ENCODE measurements at regions not wholly inside any gene's neighbourhood (a gene's known extent, or its start where the extent isn't known, plus 50 kb on each side); places are given as distances from the start of the nearest gene placed in this dataset.

- WGBS: 96% methylated on average over 3 of the region's 3 CpGs
- no peak overlapping the region for H3K27ac ChIP-seq (ENCODE audit: low read depth in 1 of 2, low read length in 1 of 2)
- H3K4me1 ChIP-seq (ENCODE audit: control insufficient read depth in 2 of 2, insufficient read depth in 2 of 2, low read length in 2 of 2): no peaks in the 10 kb centered on the region
- H3K9me3 ChIP-seq (ENCODE audit: control insufficient read depth in 2 of 2, insufficient read depth in 1 of 2, low read length in 1 of 2): no peaks in the 10 kb centered on the region
- no peak overlapping the region for H3K4me3 ChIP-seq (ENCODE audit: low read length in 2 of 2)
- no peaks in the 10 kb centered on the region for H3K27me3 ChIP-seq (ENCODE audit: control insufficient read depth in 2 of 2, insufficient read depth in 1 of 2, low read length in 1 of 2)
- no peak for DNase-seq (ENCODE audit: low read depth in 6 of 9, low spot score in 9 of 9)
- no peaks in the 10 kb centered on the region for H3K36me3 ChIP-seq (ENCODE audit: control insufficient read depth in 2 of 2, insufficient read depth in 2 of 2, low read length in 1 of 2)
Measured at GRCh38 chr9:32837551-32838058, 54.3 kb downstream of the TMEM215 start.

GRCh38 chr9:32839013-32839885, 55.9 kb downstream of the TMEM215 start:
- Histone ChIP-seq H3K27me3 (ENCODE audit: control insufficient read depth in 2 of 2, insufficient read depth in 1 of 2, low read length in 1 of 2) (no peaks in the 10 kb centered on the region), H3K4me3 (ENCODE audit: low read length in 2 of 2) (no peak overlapping the region), H3K27ac (ENCODE audit: low read depth in 1 of 2, low read length in 1 of 2) (no peak overlapping the region), H3K4me1 (ENCODE audit: control insufficient read depth in 2 of 2, insufficient read depth in 2 of 2, low read length in 2 of 2) (no peaks in the 10 kb centered on the region), H3K9me3 (ENCODE audit: control insufficient read depth in 2 of 2, insufficient read depth in 1 of 2, low read length in 1 of 2) (no peaks in the 10 kb centered on the region), H3K36me3 (ENCODE audit: control insufficient read depth in 2 of 2, insufficient read depth in 2 of 2, low read length in 1 of 2) (no peaks in the 10 kb centered on the region)
- 89% methylated on average over 7 of the region's 7 CpGs for WGBS
- DNase-seq (ENCODE audit: low read depth in 6 of 9, low spot score in 9 of 9): no peak

GRCh38 chr9:32841314-32841713, 58.0 kb downstream of the TMEM215 start:
- no peak for DNase-seq (ENCODE audit: low read depth in 6 of 9, low spot score in 9 of 9)
- no peak overlapping the region for H3K4me3 ChIP-seq (ENCODE audit: low read length in 2 of 2)
- H3K4me1 ChIP-seq (ENCODE audit: control insufficient read depth in 2 of 2, insufficient read depth in 2 of 2, low read length in 2 of 2): no peaks in the 10 kb centered on the region
- H3K9me3 ChIP-seq (ENCODE audit: control insufficient read depth in 2 of 2, insufficient read depth in 1 of 2, low read length in 1 of 2): no peaks in the 10 kb centered on the region
- H3K27ac ChIP-seq (ENCODE audit: low read depth in 1 of 2, low read length in 1 of 2): no peak overlapping the region
- no peaks in the 10 kb centered on the region for H3K27me3 ChIP-seq (ENCODE audit: control insufficient read depth in 2 of 2, insufficient read depth in 1 of 2, low read length in 1 of 2)
- WGBS: 81% methylated on average over 2 of the region's 2 CpGs
- no peaks in the 10 kb centered on the region for H3K36me3 ChIP-seq (ENCODE audit: control insufficient read depth in 2 of 2, insufficient read depth in 2 of 2, low read length in 1 of 2)

GRCh38 chr9:32843295-32843694, 60.0 kb downstream of the TMEM215 start:
- H3K4me3 ChIP-seq (ENCODE audit: low read length in 2 of 2): no peak overlapping the region
- H3K27me3 ChIP-seq (ENCODE audit: control insufficient read depth in 2 of 2, insufficient read depth in 1 of 2, low read length in 1 of 2): no peaks in the 10 kb centered on the region
- no peaks in the 10 kb centered on the region for H3K4me1 ChIP-seq (ENCODE audit: control insufficient read depth in 2 of 2, insufficient read depth in 2 of 2, low read length in 2 of 2)
- no peak overlapping the region for H3K27ac ChIP-seq (ENCODE audit: low read depth in 1 of 2, low read length in 1 of 2)
- H3K9me3 ChIP-seq (ENCODE audit: control insufficient read depth in 2 of 2, insufficient read depth in 1 of 2, low read length in 1 of 2): no peaks in the 10 kb centered on the region
- 100% methylated on average over 1 of the region's 1 CpG for WGBS
- DNase-seq (ENCODE audit: low read depth in 6 of 9, low spot score in 9 of 9): no peak
- no peaks in the 10 kb centered on the region for H3K36me3 ChIP-seq (ENCODE audit: control insufficient read depth in 2 of 2, insufficient read depth in 2 of 2, low read length in 1 of 2)

- no peaks in the 10 kb centered on the region for H3K4me1 ChIP-seq (ENCODE audit: control insufficient read depth in 2 of 2, insufficient read depth in 2 of 2, low read length in 2 of 2)
- no peak for DNase-seq (ENCODE audit: low read depth in 6 of 9, low spot score in 9 of 9)
- no peak overlapping the region for H3K4me3 ChIP-seq (ENCODE audit: low read length in 2 of 2)
- H3K27ac ChIP-seq (ENCODE audit: low read depth in 1 of 2, low read length in 1 of 2): no peak overlapping the region
- no peaks in the 10 kb centered on the region for H3K36me3 ChIP-seq (ENCODE audit: control insufficient read depth in 2 of 2, insufficient read depth in 2 of 2, low read length in 1 of 2)
- no peaks in the 10 kb centered on the region for H3K27me3 ChIP-seq (ENCODE audit: control insufficient read depth in 2 of 2, insufficient read depth in 1 of 2, low read length in 1 of 2)
- H3K9me3 ChIP-seq (ENCODE audit: control insufficient read depth in 2 of 2, insufficient read depth in 1 of 2, low read length in 1 of 2): no peaks in the 10 kb centered on the region
- 73% methylated on average over 6 of the region's 6 CpGs for WGBS
Measured at GRCh38 chr9:32844259-32844658, 60.9 kb downstream of the TMEM215 start.

GRCh38 chr9:32854271-32854670, 70.9 kb downstream of the TMEM215 start:
- no peaks in the 10 kb centered on the region for H3K36me3 ChIP-seq (ENCODE audit: control insufficient read depth in 2 of 2, insufficient read depth in 2 of 2, low read length in 1 of 2)
- no peak overlapping the region for H3K27ac ChIP-seq (ENCODE audit: low read depth in 1 of 2, low read length in 1 of 2)
- no peaks in the 10 kb centered on the region for H3K9me3 ChIP-seq (ENCODE audit: control insufficient read depth in 2 of 2, insufficient read depth in 1 of 2, low read length in 1 of 2)
- H3K27me3 ChIP-seq (ENCODE audit: control insufficient read depth in 2 of 2, insufficient read depth in 1 of 2, low read length in 1 of 2): no peaks in the 10 kb centered on the region
- WGBS: 94% methylated on average over 3 of the region's 3 CpGs
- H3K4me3 ChIP-seq (ENCODE audit: low read length in 2 of 2): no peak overlapping the region
- H3K4me1 ChIP-seq (ENCODE audit: control insufficient read depth in 2 of 2, insufficient read depth in 2 of 2, low read length in 2 of 2): no peaks in the 10 kb centered on the region
- DNase-seq (ENCODE audit: low read depth in 6 of 9, low spot score in 9 of 9): no peak

GRCh38 chr9:32855752-32856151, 72.4 kb downstream of the TMEM215 start:
- Histone ChIP-seq H3K36me3 (ENCODE audit: control insufficient read depth in 2 of 2, insufficient read depth in 2 of 2, low read length in 1 of 2) (no peaks in the 10 kb centered on the region), H3K4me1 (ENCODE audit: control insufficient read depth in 2 of 2, insufficient read depth in 2 of 2, low read length in 2 of 2) (no peaks in the 10 kb centered on the region), H3K27me3 (ENCODE audit: control insufficient read depth in 2 of 2, insufficient read depth in 1 of 2, low read length in 1 of 2) (no peaks in the 10 kb centered on the region), H3K9me3 (ENCODE audit: control insufficient read depth in 2 of 2, insufficient read depth in 1 of 2, low read length in 1 of 2) (no peaks in the 10 kb centered on the region), H3K27ac (ENCODE audit: low read depth in 1 of 2, low read length in 1 of 2) (no peak overlapping the region), H3K4me3 (ENCODE audit: low read length in 2 of 2) (no peak overlapping the region)
- WGBS: 78% methylated on average over 5 of the region's 5 CpGs
- no peak for DNase-seq (ENCODE audit: low read depth in 6 of 9, low spot score in 9 of 9)

- no peaks in the 10 kb centered on the region for H3K4me1 ChIP-seq (ENCODE audit: control insufficient read depth in 2 of 2, insufficient read depth in 2 of 2, low read length in 2 of 2)
- H3K4me3 ChIP-seq (ENCODE audit: low read length in 2 of 2): no peak overlapping the region
- no peaks in the 10 kb centered on the region for H3K9me3 ChIP-seq (ENCODE audit: control insufficient read depth in 2 of 2, insufficient read depth in 1 of 2, low read length in 1 of 2)
- DNase-seq (ENCODE audit: low read depth in 6 of 9, low spot score in 9 of 9): no peak
- no peaks in the 10 kb centered on the region for H3K27me3 ChIP-seq (ENCODE audit: control insufficient read depth in 2 of 2, insufficient read depth in 1 of 2, low read length in 1 of 2)
- H3K36me3 ChIP-seq (ENCODE audit: control insufficient read depth in 2 of 2, insufficient read depth in 2 of 2, low read length in 1 of 2): no peaks in the 10 kb centered on the region
- no peak overlapping the region for H3K27ac ChIP-seq (ENCODE audit: low read depth in 1 of 2, low read length in 1 of 2)
- 86% methylated on average over 5 of the region's 5 CpGs for WGBS
Measured at GRCh38 chr9:32863291-32863690, 80.0 kb downstream of the TMEM215 start.

GRCh38 chr9:32864971-32865370, 81.6 kb downstream of the TMEM215 start:
- Histone ChIP-seq H3K4me1 (ENCODE audit: control insufficient read depth in 2 of 2, insufficient read depth in 2 of 2, low read length in 2 of 2) (no peaks in the 10 kb centered on the region), H3K4me3 (ENCODE audit: low read length in 2 of 2) (no peak overlapping the region), H3K9me3 (ENCODE audit: control insufficient read depth in 2 of 2, insufficient read depth in 1 of 2, low read length in 1 of 2) (no peaks in the 10 kb centered on the region), H3K36me3 (ENCODE audit: control insufficient read depth in 2 of 2, insufficient read depth in 2 of 2, low read length in 1 of 2) (no peaks in the 10 kb centered on the region), H3K27ac (ENCODE audit: low read depth in 1 of 2, low read length in 1 of 2) (no peak overlapping the region), H3K27me3 (ENCODE audit: control insufficient read depth in 2 of 2, insufficient read depth in 1 of 2, low read length in 1 of 2) (no peaks in the 10 kb centered on the region)
- DNase-seq (ENCODE audit: low read depth in 6 of 9, low spot score in 9 of 9): no peak

Data from thymus (tissue), 11 donors.